ENCODE measurements at regions not wholly inside any gene's neighbourhood (a gene's known extent, or its start where the extent isn't known, plus 50 kb on each side); places are given as distances from the start of the nearest gene placed in this dataset.

- peaks cover 14% of the 10 kb centered on the region for H3K4me1 Mint-ChIP-seq
These were observed 89.7 kb upstream of the NR4A3 start for GRCh38 chr9:99731950-99732349.

GRCh38 chr9:99732715-99733114 lies 89.0 kb upstream of the NR4A3 start:
- H3K27ac Mint-ChIP-seq, result peak overlapping the region in 1 of 7 donors; percentile 12
- Histone ChIP-seq H3K9me3 (replicated peaks in 1 of 2; ENCODE audit: control insufficient read depth in 1 of 2, insufficient read depth in 1 of 2, low read length in 2 of 2) (no peaks in the 10 kb centered on the region), H3K79me2 (ENCODE audit: insufficient read depth, low read length) (no peaks in the 10 kb centered on the region), H3K4me3 (replicated peaks in 1 of 3; ENCODE audit: low read depth in 2 of 3, low read length in 3 of 3) (peak overlapping the region in 1 of 3 experiments; percentile 23), H2AFZ (ENCODE audit: insufficient read depth, low read depth, low read length, poor library complexity, severe bottlenecking) (no peak overlapping the region), H3K9ac (ENCODE audit: insufficient read depth, low read length, poor library complexity, severe bottlenecking) (no peak overlapping the region), H3K4me2 (replicated peaks; ENCODE audit: extremely low read depth, low read length, poor library complexity, severe bottlenecking) (peak overlapping the region; percentile 26), H3K27ac (ENCODE audit: low read depth in 1 of 2, low read length in 2 of 2) (no peak overlapping the region), H3K4me1 (ENCODE audit: control insufficient read depth in 1 of 2, insufficient read depth in 2 of 2, low read length in 2 of 2) (peaks cover 13 to 14% of the 10 kb centered on the region in 2 donors), H4K20me1 (ENCODE audit: insufficient read depth, low read length) (no peaks in the 10 kb centered on the region), H3K27me3 (ENCODE audit: control insufficient read depth in 2 of 2, insufficient read depth in 2 of 2, low read length in 2 of 2) (no peaks in the 10 kb centered on the region), H3K36me3 (replicated peaks in 1 of 2; ENCODE audit: control insufficient read depth in 1 of 2, insufficient read depth in 2 of 2, low read length in 2 of 2) (no peaks in the 10 kb centered on the region)
- WGBS (ENCODE audit: insufficient coverage), result no CpG with 5 or more reads among the region's 5 CpGs
- peaks cover 14% of the 10 kb centered on the region for H3K4me1 Mint-ChIP-seq
- intact Hi-C loops (cut with micrococcal nuclease), result no loop called here
- no peaks in the 10 kb centered on the region for H3K36me3 Mint-ChIP-seq
- DNase-seq, result peak; percentile 30 to 59 (median 50)
- H3K27me3 Mint-ChIP-seq (ENCODE audit: low read depth in 3 of 3), result peaks cover 0 to 3% (median 0%) of the 10 kb centered on the region in 3 donors
- no peaks in the 10 kb centered on the region for H3K9me3 Mint-ChIP-seq
- peak overlapping the region in 1 of 2 donors; percentile 62 for H3K4me3 Mint-ChIP-seq
- no peak for TF ChIP-seq CTCF (IDR thresholded peaks at IDR 0.05)

More at GRCh38 chr9:99731950-99732349, 89.7 kb upstream of the NR4A3 start:
- intact Hi-C loops (cut with micrococcal nuclease), result no loop called here
- Histone ChIP-seq H3K79me2 (ENCODE audit: insufficient read depth, low read length) (no peaks in the 10 kb centered on the region), H3K36me3 (replicated peaks in 1 of 2; ENCODE audit: control insufficient read depth in 1 of 2, insufficient read depth in 2 of 2, low read length in 2 of 2) (no peaks in the 10 kb centered on the region), H3K9ac (ENCODE audit: insufficient read depth, low read length, poor library complexity, severe bottlenecking) (no peak overlapping the region), H3K4me3 (replicated peaks in 1 of 3; ENCODE audit: low read depth in 2 of 3, low read length in 3 of 3) (no peak overlapping the region), H3K27me3 (ENCODE audit: control insufficient read depth in 2 of 2, insufficient read depth in 2 of 2, low read length in 2 of 2) (no peaks in the 10 kb centered on the region), H4K20me1 (ENCODE audit: insufficient read depth, low read length) (no peaks in the 10 kb centered on the region), H2AFZ (ENCODE audit: insufficient read depth, low read depth, low read length, poor library complexity, severe bottlenecking) (peak overlapping the region; percentile 47), H3K9me3 (replicated peaks in 1 of 2; ENCODE audit: control insufficient read depth in 1 of 2, insufficient read depth in 1 of 2, low read length in 2 of 2) (no peaks in the 10 kb centered on the region), H3K4me1 (ENCODE audit: control insufficient read depth in 1 of 2, insufficient read depth in 2 of 2, low read length in 2 of 2) (peaks cover 13 to 14% of the 10 kb centered on the region in 2 donors), H3K4me2 (replicated peaks; ENCODE audit: extremely low read depth, low read length, poor library complexity, severe bottlenecking) (no peak overlapping the region), H3K27ac (ENCODE audit: low read depth in 1 of 2, low read length in 2 of 2) (no peak overlapping the region)
- H3K4me3 Mint-ChIP-seq, result no peak overlapping the region
- no CpG with 5 or more reads among the region's 2 CpGs for WGBS (ENCODE audit: insufficient coverage)
- no peaks in the 10 kb centered on the region for H3K9me3 Mint-ChIP-seq
- H3K27me3 Mint-ChIP-seq (ENCODE audit: low read depth in 3 of 3), result no peaks in the 10 kb centered on the region
- no peaks in the 10 kb centered on the region for H3K36me3 Mint-ChIP-seq
- DNase-seq, result no peak
- peak overlapping the region in 1 of 7 donors; percentile 21 for H3K27ac Mint-ChIP-seq
- no peak for TF ChIP-seq CTCF (IDR thresholded peaks at IDR 0.05)

All from CD14-positive monocyte (primary cell).